ENCODE measurements at regions not wholly inside any gene's neighbourhood (a gene's known extent, or its start where the extent isn't known, plus 50 kb on each side); places are given as distances from the start of the nearest gene placed in this dataset.
A peak's percentile ranks its signal among the peaks of the same experiment; 100 is the strongest.

DNA sequence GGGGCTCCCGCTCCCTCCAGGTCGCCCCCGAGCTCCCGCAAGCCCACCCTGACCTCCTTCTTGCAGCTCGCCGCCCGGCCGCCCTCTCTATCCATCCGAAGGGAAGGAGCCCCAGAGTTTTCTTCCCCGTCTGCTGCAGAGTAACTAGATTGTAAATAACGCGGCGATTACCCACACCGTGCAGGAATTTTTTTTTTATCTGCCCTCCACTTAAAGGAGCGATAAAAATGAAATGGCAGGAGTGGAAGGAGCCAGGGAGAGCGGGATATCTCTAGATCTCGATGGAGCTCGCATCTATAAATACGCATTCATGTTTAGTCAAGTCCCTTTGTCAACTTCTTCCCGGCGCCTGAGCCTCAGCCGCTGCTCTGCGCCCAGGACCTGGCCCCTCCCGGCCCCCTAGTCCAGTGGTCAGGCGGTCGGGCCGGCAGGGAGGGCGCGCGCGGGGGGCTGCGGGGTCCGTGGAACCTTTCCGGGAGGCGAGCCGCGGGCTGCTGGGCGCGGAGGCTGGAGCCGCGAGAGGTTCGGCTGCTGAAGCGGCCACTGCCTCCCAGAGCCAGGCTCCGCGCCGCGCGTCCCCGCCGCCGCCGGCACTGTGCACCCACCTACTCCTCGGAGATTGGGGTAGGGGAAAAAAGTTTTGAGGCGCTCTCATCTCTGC lies 386.0 kb downstream of the BCAT1 start:
- peak; percentile 69 for TF ChIP-seq EZH2 (IDR thresholded peaks at IDR 0.05; ENCODE audit: low read length, unreplicated experiment)
- TF ChIP-seq, protein P1, sequence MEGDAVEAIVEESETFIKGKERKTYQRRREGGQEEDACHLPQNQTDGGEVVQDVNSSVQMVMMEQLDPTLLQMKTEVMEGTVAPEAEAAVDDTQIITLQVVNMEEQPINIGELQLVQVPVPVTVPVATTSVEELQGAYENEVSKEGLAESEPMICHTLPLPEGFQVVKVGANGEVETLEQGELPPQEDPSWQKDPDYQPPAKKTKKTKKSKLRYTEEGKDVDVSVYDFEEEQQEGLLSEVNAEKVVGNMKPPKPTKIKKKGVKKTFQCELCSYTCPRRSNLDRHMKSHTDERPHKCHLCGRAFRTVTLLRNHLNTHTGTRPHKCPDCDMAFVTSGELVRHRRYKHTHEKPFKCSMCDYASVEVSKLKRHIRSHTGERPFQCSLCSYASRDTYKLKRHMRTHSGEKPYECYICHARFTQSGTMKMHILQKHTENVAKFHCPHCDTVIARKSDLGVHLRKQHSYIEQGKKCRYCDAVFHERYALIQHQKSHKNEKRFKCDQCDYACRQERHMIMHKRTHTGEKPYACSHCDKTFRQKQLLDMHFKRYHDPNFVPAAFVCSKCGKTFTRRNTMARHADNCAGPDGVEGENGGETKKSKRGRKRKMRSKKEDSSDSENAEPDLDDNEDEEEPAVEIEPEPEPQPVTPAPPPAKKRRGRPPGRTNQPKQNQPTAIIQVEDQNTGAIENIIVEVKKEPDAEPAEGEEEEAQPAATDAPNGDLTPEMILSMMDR (conservative IDR thresholded peaks at IDR 0.05; ENCODE audit: low read depth, low read length), result no peak
- no peak; the same call in 1 of the 2 replicates for TF ChIP-seq EZH2phosphoT487 (IDR thresholded peaks at IDR 0.05; ENCODE audit: borderline replicate concordance, low read length)

All from PC-3 (cell line).